Spinal cord (tissue), 9 donors: ENCODE measurements at regions not wholly inside any gene's neighbourhood (a gene's known extent, or its start where the extent isn't known, plus 50 kb on each side); places are given as distances from the start of the nearest gene placed in this dataset.
A peak's percentile ranks its signal among the peaks of the same experiment; 100 is the strongest.
"Not testable (repeated sequence)": the region's sequence is repeated elsewhere in the genome, so short reads cannot be mapped to it uniquely, and the experiment has no call there.

ENCODE experiments used
- DNase-seq, 6 donors: peaks; one replicate each; pipeline versions ENCODE4 v3.0.0 to v3.0.0-alpha.2; 2013 to 2015; ENCODE audit warnings: low spot score in 6 of 6, low read depth in 4 of 6
- H3K27ac ChIP-seq: one replicate; pipeline ENCODE4 v1.5.1; 2013; ENCODE audit warnings: low read depth, low read length, control low read depth
- H3K27me3 ChIP-seq: one replicate; pipeline ENCODE4 v1.6.1; 2013; ENCODE audit warnings: low read length; ENCODE audit not compliant: control insufficient read depth, insufficient read depth
- H3K36me3 ChIP-seq: one replicate; pipeline ENCODE4 v1.6.1; 2013; ENCODE audit warnings: low read length; ENCODE audit not compliant: control insufficient read depth, insufficient read depth
- H3K4me1 ChIP-seq: one replicate; pipeline ENCODE4 v1.6.1; 2013; ENCODE audit warnings: low read length; ENCODE audit not compliant: control insufficient read depth, insufficient read depth
- H3K4me3 ChIP-seq: one replicate; pipeline ENCODE4 v1.5.1; 2013; ENCODE audit warnings: low read depth, low read length, control low read depth
- H3K9me3 ChIP-seq: one replicate; pipeline ENCODE4 v1.6.1; 2013; ENCODE audit warnings: low read length; ENCODE audit not compliant: control insufficient read depth, insufficient read depth
- WGBS: methylation state at CpG from one replicate; pipeline ENCODE4 v1.1.5; 2013; ENCODE audit warnings: missing lambda C conversion rate; ENCODE audit not compliant: insufficient coverage; 5-methylcytosine and 5-hydroxymethylcytosine counted together
- donor health status: healthy.

DNA sequence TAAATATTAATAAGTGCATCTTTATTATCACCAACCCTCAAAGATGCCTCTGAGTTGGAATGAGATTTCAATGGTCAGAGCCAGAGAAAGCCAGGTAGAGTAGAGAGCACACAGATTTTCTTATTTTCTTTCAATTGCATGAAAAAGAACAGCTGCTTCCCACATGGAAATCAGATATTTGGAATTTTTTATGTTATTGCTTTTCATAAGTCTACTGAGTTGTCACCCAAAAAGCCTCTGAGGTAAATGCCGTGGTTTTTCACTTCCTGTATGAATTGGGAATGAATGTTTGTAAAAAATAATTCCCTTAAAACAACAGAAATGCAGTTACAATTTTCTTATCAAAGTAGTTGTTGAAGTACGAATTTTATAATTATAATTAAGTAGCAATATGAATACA, 563.1 kb downstream of the RFPL4B start:
- Histone ChIP-seq H3K4me3 (no peak overlapping the region), H3K27me3 (no peaks in the 10 kb centered on the region), H3K36me3 (no peaks in the 10 kb centered on the region), H3K4me1 (no peaks in the 10 kb centered on the region), H3K9me3 (no peaks in the 10 kb centered on the region), H3K27ac (no peak overlapping the region)
- no CpG with 5 or more reads among the region's 2 CpGs for WGBS
- no peak for DNase-seq

DNA sequence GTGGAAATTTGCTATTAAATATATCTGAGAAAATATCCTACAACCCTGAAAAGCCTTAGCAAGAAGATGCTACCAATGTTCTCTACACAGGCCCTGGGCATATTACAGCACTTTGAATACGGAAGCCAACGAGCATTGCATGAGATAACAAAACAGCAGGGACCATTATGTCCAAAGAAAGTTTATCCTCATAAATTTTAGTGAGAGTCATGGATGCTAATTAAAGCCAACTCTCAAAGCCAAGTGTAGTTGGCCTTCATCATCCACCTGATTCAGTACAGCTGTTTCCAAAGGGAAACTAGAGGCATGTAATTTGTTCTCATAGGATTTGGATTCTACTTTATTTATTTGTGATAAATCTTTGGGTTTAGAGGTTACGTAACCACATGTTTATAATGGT, 564.8 kb downstream of the RFPL4B start:
- WGBS: no CpG with 5 or more reads among the region's 3 CpGs
- H3K27ac ChIP-seq: peak overlapping the region; percentile 66
- H3K4me1 ChIP-seq: no peaks in the 10 kb centered on the region
- peak in 2 of 6 donors; percentile 23 to 26 for DNase-seq
- no peaks in the 10 kb centered on the region for H3K36me3 ChIP-seq
- no peaks in the 10 kb centered on the region for H3K27me3 ChIP-seq
- H3K4me3 ChIP-seq: no peak overlapping the region
- no peaks in the 10 kb centered on the region for H3K9me3 ChIP-seq

DNA sequence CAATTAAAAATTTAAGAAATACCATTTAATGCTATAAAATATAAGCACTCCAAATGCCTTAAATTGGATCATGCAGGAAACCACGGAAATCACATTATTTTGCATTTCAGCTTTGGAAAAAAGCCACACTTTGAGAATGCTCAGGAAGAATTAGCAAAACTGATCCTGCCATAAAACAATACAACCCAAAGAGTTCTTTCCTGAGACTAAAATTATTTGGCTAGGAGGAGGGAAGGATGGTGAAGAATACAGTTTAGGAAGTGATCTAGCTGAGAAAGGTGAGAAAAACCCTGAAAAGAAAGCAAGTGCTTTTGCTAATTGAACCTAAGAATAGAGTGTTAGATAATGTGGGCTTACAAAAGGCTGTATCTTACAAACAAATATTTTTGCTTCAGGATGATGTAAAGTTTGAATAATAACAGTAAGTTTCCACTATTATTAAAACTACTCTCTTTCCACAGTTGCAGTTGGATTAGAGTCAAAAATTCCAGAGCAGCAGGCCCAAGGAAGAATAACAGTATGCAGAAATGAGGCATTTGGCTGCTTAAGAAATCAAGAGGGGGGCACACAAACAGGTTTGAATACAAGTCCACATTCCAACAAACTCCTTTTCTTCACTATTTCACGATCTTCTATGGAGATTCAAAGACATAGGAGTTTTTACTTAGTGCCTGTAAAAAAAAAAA, 565.4 kb downstream of the RFPL4B start:
- no peaks in the 10 kb centered on the region for H3K4me1 ChIP-seq
- H3K27ac ChIP-seq: peak overlapping the region; percentile 66
- no CpG with 5 or more reads among the region's 2 CpGs for WGBS
- peak in 2 of 6 donors; percentile 12 to 74 for DNase-seq
- H3K36me3 ChIP-seq: no peaks in the 10 kb centered on the region
- H3K9me3 ChIP-seq: no peaks in the 10 kb centered on the region
- no peaks in the 10 kb centered on the region for H3K27me3 ChIP-seq
- H3K4me3 ChIP-seq: no peak overlapping the region

DNA sequence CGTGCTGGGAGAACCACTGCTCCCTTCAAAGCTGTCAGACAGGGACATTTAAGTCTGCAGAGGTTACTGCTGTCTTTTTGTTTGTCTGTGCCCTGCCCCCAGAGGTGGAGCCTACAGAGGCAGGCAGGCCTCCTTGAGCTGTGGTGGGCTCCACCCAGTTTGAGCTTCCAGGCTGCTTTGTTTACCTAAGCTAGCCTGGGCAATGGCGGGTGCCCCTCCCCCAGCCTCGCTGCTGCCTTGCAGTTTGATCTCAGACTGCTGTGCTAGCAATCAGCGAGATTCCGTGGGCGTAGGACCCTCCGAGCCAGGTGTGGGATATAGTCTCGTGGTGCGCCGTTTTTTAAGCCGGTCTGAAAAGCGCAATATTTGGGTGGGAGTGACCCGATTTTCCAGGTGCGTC, 572.6 kb downstream of the RFPL4B start:
- not testable (repeated sequence) for H3K27ac ChIP-seq, H3K27me3 ChIP-seq, H3K4me1 ChIP-seq, H3K4me3 ChIP-seq, H3K36me3 ChIP-seq, DNase-seq
- H3K9me3 ChIP-seq: peaks cover 18% of the 10 kb centered on the region
- 100% methylated on average over 1 of the region's 14 CpGs for WGBS

DNA sequence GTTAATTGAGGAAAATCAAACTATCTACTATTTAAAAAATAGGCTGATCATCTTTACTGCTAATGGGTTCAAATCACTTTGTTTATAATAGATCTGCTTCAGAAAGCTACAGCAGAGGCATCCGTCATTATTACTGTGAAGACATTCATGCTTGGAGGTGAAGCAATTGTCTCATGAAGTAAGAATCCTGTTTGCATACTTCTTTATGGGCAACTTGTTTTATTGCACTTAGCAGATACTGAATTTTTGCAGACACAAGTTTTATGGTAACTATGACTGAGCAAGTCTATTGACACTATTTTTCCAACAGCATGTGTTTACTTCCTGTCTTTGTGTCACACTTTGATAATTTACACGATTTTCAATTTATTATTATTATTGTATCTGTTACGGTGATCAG, 573.9 kb downstream of the RFPL4B start:
- Histone ChIP-seq H3K36me3 (no peaks in the 10 kb centered on the region), H3K4me3 (no peak overlapping the region), H3K9me3 (peaks cover 18% of the 10 kb centered on the region), H3K27ac (no peak overlapping the region), H3K4me1 (no peaks in the 10 kb centered on the region), H3K27me3 (no peaks in the 10 kb centered on the region)
- WGBS: 100% methylated on average over 1 of the region's 3 CpGs
- DNase-seq: no peak

DNA sequence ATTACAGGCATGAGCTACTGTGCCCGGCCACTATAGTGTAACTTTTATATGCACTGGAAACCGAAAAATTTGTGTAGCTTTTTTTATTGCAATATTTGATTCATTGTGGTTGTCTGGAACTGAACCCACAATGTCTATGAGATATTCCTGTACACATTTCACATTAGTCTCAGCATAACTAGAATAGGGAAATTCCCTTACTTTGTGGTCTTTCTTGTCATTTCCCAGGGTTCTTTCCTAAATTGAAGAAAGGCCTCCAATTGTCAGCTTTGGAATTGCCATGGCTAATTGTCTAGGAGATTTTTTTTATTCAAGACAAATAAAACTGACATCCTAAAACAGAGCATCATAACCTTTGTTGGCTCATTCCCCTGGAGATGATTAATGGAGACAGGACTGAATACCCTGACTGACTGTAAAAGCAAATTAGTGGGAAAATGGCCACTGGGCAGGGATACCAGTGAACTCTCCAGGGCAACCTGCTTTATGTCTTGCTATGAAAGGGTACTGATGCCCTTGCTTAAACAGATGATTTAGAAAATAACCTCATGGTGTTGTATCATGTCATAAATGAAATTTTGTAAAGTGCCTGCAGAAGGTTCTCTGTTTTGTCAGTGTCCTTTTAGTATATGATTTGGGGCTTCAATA, 576.9 kb downstream of the RFPL4B start:
- no peaks in the 10 kb centered on the region for H3K27me3 ChIP-seq
- peaks cover 18% of the 10 kb centered on the region for H3K9me3 ChIP-seq
- DNase-seq: no peak
- no peaks in the 10 kb centered on the region for H3K4me1 ChIP-seq
- H3K27ac ChIP-seq: no peak overlapping the region
- H3K4me3 ChIP-seq: no peak overlapping the region
- WGBS: no CpG with 5 or more reads among the region's 2 CpGs
- no peaks in the 10 kb centered on the region for H3K36me3 ChIP-seq

DNA sequence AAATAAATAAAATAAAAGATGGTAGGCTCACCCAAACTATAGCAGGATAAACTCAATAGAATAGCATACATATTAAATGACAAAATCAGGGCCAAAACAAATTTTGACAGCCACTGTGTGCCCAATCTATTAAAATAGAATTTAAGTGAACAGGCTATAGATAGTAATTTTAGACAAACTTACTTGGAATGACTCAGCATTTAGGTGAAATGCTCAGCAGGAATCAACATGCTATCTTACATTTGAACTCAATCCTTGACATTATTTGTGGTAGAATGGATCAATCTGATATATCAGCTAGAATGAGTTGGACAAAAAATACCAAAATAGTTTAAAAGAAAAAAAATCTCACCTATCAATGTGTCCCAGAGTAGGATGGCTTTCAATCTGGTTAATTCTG, 578.6 kb downstream of the RFPL4B start:
- Histone ChIP-seq H3K4me3 (no peak overlapping the region), H3K36me3 (no peaks in the 10 kb centered on the region), H3K9me3 (peaks cover 18% of the 10 kb centered on the region), H3K27me3 (no peaks in the 10 kb centered on the region), H3K27ac (no peak overlapping the region), H3K4me1 (no peaks in the 10 kb centered on the region)
- no peak for DNase-seq

DNA sequence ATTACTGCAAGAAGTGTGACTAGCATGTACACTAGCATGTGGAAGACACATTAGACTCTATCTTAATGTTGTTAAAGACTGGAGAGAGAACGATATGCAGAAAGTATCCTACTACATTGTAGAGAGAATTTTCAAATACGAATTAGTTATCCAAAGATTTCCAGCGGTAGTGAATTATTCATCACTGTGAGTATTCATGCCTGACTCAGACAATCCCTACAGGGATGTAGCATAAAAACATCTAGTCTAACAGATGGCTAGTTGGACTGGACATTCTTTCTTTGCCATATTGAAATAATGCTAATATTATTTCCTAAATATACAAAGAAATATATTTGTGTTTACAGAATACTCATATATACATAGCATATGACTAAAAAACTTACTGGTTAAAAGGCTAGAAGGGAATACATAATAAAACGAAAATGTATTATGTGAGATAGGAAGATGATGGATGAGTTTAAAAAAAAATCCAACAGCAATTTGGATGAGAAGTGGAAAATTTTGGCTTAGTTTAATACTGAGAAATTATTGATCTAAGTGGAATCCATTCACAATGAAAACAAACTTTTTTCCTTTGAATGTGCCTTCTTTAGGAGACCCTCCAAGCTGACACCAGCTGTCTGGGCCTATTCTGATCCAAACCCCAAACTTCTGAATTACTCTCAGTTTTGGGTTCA, 580.7 kb downstream of the RFPL4B start:
- Histone ChIP-seq H3K36me3 (no peaks in the 10 kb centered on the region), H3K27ac (no peak overlapping the region)
- DNase-seq: no peak

DNA sequence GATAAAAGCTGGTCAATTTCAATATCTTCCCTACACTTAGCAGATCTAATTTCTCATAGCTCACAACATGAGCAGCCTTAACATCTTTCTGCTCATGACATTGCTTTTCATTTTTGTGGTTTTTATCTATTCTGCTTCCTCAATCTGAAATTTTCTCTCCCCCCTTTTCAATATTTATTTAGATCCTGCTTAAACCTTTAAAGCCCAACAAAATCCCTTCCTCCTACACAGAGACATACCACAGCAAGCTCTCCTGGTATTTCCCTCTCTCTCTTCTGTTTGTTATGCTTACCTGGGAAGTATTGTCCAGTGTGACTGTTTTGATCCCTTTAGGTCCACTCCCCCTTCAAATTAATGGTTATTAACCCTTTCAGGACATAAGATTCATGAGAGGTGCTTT, 582.5 kb downstream of the RFPL4B start:
- Histone ChIP-seq H3K4me1 (no peaks in the 10 kb centered on the region), H3K9me3 (no peaks in the 10 kb centered on the region), H3K27me3 (no peaks in the 10 kb centered on the region), H3K36me3 (no peaks in the 10 kb centered on the region), H3K4me3 (no peak overlapping the region), H3K27ac (no peak overlapping the region)
- no peak for DNase-seq

More for the DNA sequence above, 580.7 kb downstream of the RFPL4B start:
- no CpG with 5 or more reads among the region's 4 CpGs for WGBS
- H3K4me3 ChIP-seq: no peak overlapping the region
- H3K4me1 ChIP-seq: no peaks in the 10 kb centered on the region
- peaks cover 9% of the 10 kb centered on the region for H3K9me3 ChIP-seq
- no peaks in the 10 kb centered on the region for H3K27me3 ChIP-seq

DNA sequence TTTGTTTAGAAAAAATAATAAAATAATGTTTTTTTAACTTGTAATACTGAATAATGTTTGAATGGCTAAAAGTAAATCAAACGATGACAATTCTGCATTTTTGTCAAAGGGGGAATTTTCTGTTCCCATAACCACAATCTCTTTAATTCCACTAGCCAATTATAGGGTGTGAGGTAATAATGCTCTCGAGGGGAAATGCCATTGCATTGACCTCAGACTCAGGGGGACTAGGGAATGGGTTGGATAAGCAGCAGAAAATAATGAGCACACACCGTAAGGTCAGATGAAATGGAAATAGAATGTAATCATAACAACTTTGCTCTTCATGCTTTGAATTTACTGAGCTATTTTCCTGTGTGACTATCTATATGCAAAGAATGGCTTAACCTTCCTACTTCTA, 584.7 kb downstream of the RFPL4B start:
- Histone ChIP-seq H3K36me3 (no peaks in the 10 kb centered on the region), H3K4me1 (no peaks in the 10 kb centered on the region), H3K4me3 (no peak overlapping the region), H3K27me3 (no peaks in the 10 kb centered on the region), H3K27ac (no peak overlapping the region), H3K9me3 (no peaks in the 10 kb centered on the region)
- 80% methylated on average over 1 of the region's 3 CpGs for WGBS
- DNase-seq: no peak
